ENCODE measurements at regions not wholly inside any gene's neighbourhood (a gene's known extent, or its start where the extent isn't known, plus 50 kb on each side); places are given as distances from the start of the nearest gene placed in this dataset.

DNA sequence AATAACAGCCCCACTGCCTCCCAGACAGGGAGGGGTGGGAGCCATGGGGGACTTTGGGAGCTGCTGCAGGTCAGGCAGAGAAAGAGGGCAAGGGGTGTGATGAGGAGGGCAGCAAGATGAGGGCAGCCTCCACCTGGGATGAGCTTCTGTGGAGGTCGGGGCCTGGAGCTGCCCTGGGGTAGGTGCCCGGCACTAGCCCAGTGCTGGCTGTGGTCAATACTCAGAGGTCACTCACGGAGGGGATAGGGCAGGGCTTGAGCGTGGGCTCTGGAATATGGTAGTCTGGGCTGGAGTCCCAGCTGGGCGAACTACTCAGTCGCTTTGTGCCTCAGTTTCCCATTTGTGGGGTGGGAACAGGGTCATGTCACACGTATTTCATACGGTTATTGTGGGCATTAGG, 169.0 kb downstream of the IRF8 start:
- no peak overlapping the region for H3K27ac Mint-ChIP-seq

DNA sequence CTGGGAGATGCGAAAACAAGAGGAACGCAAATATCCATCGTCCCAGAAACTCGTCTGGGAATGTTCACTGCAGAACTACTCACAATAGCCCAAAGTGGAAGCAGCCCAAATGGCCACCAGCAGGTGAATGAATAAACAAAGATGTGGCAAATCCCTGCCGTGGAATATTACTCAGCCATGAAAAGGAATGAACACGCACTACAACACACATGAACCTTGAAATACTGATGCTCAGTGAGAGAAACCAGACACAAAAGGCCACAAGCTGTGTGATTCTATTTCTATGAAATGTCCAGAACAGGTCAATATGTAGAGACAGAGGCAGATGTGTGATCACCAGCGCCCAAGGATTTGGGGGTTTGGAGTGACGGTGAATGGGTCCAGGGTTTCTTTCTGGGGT, 169.8 kb downstream of the IRF8 start:
- DNase-seq, result no peak
- Mint-ChIP-seq H3K4me1 (no peaks in the 10 kb centered on the region), H3K27ac (no peak overlapping the region), H3K36me3 (ENCODE audit: low read depth) (no peaks in the 10 kb centered on the region), H3K9me3 (peaks cover 1% of the 10 kb centered on the region), H3K27me3 (ENCODE audit: insufficient read depth) (peaks cover 7% of the 10 kb centered on the region), H3K4me3 (no peak overlapping the region)
- Histone ChIP-seq H3K36me3 (ENCODE audit: control insufficient read depth, insufficient read depth, low read length) (no peaks in the 10 kb centered on the region), H3K4me1 (ENCODE audit: control insufficient read depth, insufficient read depth, low read length) (no peaks in the 10 kb centered on the region), H3K9ac (ENCODE audit: extremely low read depth, low read length, poor library complexity, severe bottlenecking) (no peak overlapping the region), H3K27ac (ENCODE audit: low read depth, low read length) (no peak overlapping the region), H3K9me3 (ENCODE audit: control insufficient read depth, low read length) (no peaks in the 10 kb centered on the region), H3K4me3 (ENCODE audit: low read length) (no peak overlapping the region), H3K27me3 (ENCODE audit: control insufficient read depth, insufficient read depth, low read length, poor library complexity, severe bottlenecking) (no peaks in the 10 kb centered on the region)
- 92 to 96% methylated on average over 7 to 8 of the region's 8 CpGs for WGBS, 2 experiments (ENCODE audit: insufficient coverage in 1 of 2, insufficient read length in 1 of 2)
- TF ChIP-seq, protein P1, sequence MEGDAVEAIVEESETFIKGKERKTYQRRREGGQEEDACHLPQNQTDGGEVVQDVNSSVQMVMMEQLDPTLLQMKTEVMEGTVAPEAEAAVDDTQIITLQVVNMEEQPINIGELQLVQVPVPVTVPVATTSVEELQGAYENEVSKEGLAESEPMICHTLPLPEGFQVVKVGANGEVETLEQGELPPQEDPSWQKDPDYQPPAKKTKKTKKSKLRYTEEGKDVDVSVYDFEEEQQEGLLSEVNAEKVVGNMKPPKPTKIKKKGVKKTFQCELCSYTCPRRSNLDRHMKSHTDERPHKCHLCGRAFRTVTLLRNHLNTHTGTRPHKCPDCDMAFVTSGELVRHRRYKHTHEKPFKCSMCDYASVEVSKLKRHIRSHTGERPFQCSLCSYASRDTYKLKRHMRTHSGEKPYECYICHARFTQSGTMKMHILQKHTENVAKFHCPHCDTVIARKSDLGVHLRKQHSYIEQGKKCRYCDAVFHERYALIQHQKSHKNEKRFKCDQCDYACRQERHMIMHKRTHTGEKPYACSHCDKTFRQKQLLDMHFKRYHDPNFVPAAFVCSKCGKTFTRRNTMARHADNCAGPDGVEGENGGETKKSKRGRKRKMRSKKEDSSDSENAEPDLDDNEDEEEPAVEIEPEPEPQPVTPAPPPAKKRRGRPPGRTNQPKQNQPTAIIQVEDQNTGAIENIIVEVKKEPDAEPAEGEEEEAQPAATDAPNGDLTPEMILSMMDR (conservative IDR thresholded peaks at IDR 0.05), result no peak

More for the DNA sequence above, 169.0 kb downstream of the IRF8 start:
- no peaks in the 10 kb centered on the region for H3K4me1 ChIP-seq (ENCODE audit: control insufficient read depth, insufficient read depth, low read length)
- 82 to 86% methylated on average over 7 to 8 of the region's 8 CpGs for WGBS, 2 experiments (ENCODE audit: insufficient coverage in 1 of 2, insufficient read length in 1 of 2)
- no peaks in the 10 kb centered on the region for H3K9me3 ChIP-seq (ENCODE audit: control insufficient read depth, low read length)
- no peaks in the 10 kb centered on the region for H3K36me3 ChIP-seq (ENCODE audit: control insufficient read depth, insufficient read depth, low read length)
- H3K9ac ChIP-seq (ENCODE audit: extremely low read depth, low read length, poor library complexity, severe bottlenecking), result no peak overlapping the region
- H3K9me3 Mint-ChIP-seq, result peaks cover 1% of the 10 kb centered on the region
- DNase-seq, result no peak
- no peaks in the 10 kb centered on the region for H3K36me3 Mint-ChIP-seq (ENCODE audit: low read depth)
- TF ChIP-seq, protein P1 (conservative IDR thresholded peaks at IDR 0.05), result no peak
- H3K27ac ChIP-seq (ENCODE audit: low read depth, low read length), result no peak overlapping the region
- no peak overlapping the region for H3K4me3 Mint-ChIP-seq
- H3K27me3 ChIP-seq (ENCODE audit: control insufficient read depth, insufficient read depth, low read length, poor library complexity, severe bottlenecking), result no peaks in the 10 kb centered on the region
- peaks cover 9% of the 10 kb centered on the region for H3K27me3 Mint-ChIP-seq (ENCODE audit: insufficient read depth)
- no peaks in the 10 kb centered on the region for H3K4me1 Mint-ChIP-seq
- H3K4me3 ChIP-seq (ENCODE audit: low read length), result no peak overlapping the region

DNA sequence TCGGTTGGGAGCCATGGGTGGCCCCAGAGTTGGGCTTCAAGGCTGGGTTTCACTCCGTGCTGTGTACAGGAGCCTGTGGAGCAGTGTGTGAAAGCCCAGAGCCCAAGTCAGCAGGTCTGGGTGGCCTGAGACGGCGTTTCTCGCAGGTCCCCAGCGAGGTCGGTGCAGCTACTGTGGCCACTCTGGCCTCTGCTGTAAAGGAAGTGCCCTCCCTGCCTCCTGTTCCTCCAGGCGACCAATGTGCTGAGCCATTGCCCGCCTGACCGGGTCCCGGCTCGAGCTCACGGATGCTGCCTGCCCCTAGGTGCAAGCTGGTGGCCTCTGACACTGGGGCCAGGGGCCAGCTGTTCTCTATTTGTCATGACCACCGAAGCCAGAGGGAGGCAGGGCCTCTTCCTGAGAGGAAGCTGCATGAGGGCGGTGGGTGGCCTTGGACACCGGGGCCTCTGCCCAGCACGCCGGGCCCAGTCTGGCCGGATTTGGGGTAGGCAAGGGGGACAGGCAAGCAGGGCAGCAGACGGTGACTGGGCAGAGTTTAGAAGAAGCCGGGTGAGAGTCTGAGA, 170.9 kb downstream of the IRF8 start:
- Histone ChIP-seq H3K4me1 (ENCODE audit: control insufficient read depth, insufficient read depth, low read length) (no peaks in the 10 kb centered on the region), H3K9ac (ENCODE audit: extremely low read depth, low read length, poor library complexity, severe bottlenecking) (no peak overlapping the region), H3K27me3 (ENCODE audit: control insufficient read depth, insufficient read depth, low read length, poor library complexity, severe bottlenecking) (no peaks in the 10 kb centered on the region), H3K9me3 (ENCODE audit: control insufficient read depth, low read length) (no peaks in the 10 kb centered on the region), H3K27ac (ENCODE audit: low read depth, low read length) (no peak overlapping the region), H3K36me3 (ENCODE audit: control insufficient read depth, insufficient read depth, low read length) (no peaks in the 10 kb centered on the region), H3K4me3 (ENCODE audit: low read length) (no peak overlapping the region)
- Mint-ChIP-seq H3K27ac (no peak overlapping the region), H3K4me3 (no peak overlapping the region), H3K9me3 (peaks cover 1% of the 10 kb centered on the region), H3K27me3 (ENCODE audit: insufficient read depth) (peaks cover 2% of the 10 kb centered on the region), H3K36me3 (ENCODE audit: low read depth) (no peaks in the 10 kb centered on the region), H3K4me1 (peaks cover 8% of the 10 kb centered on the region)
- 90 to 91% methylated on average over 9 to 21 of the region's 21 CpGs for WGBS, 2 experiments (ENCODE audit: insufficient coverage in 1 of 2, insufficient read length in 1 of 2)
- no peak for DNase-seq
- TF ChIP-seq, protein P1 (conservative IDR thresholded peaks at IDR 0.05), result no peak

Data from endodermal cell (in vitro differentiated cells).